Body of pancreas (tissue), 4 donors: ENCODE measurements at regions not wholly inside any gene's neighbourhood (a gene's known extent, or its start where the extent isn't known, plus 50 kb on each side); places are given as distances from the start of the nearest gene placed in this dataset.

Source experiments
- ATAC-seq: fragments of 150-250 bp; one replicate; pipeline ENCODE4 v1.9.1; 2016
- DNase-seq, 4 donors: peaks; one replicate each; pipeline ENCODE4 v3.0.0-alpha.2; 2019
- H3K27ac ChIP-seq, 4 donors: fragments of 200-600 bp; sonication (generic); 1 replicate in 3 of 4; 2 replicates in 1 of 4; pipeline versions ENCODE4 v1.5.1 to v1.6.1; 2016 to 2019; ENCODE audit warnings: mild to moderate bottlenecking in 1 of 4, mixed read lengths in 1 of 4, moderate library complexity in 1 of 4
- H3K27me3 ChIP-seq, 2 donors: fragments of 200-600 bp; sonication (generic); one replicate each; pipeline ENCODE4 v1.6.0; 2016; ENCODE audit warnings: mild to moderate bottlenecking in 1 of 2
- H3K36me3 ChIP-seq, 2 donors: fragments of 200-600 bp; sonication (generic); replicated peaks in 1 of 2; 2 replicates each; pipeline ENCODE4 v1.5.1; 2016; ENCODE audit warnings: low read depth in 2 of 2; ENCODE audit not compliant: insufficient read depth in 1 of 2
- H3K4me1 ChIP-seq: fragments of 200-600 bp; sonication (generic); one replicate; pipeline ENCODE4 v1.6.0; 2016
- H3K4me3 ChIP-seq, 2 donors: fragments of 200-600 bp; sonication (generic); 1 replicate in 1 of 2; 2 replicates in 1 of 2; pipeline ENCODE4 v1.5.1; 2016 to 2019
- H3K9me3 ChIP-seq, 3 donors: fragments of 200-600 bp; sonication (generic); 1 replicate in 2 of 3; 2 replicates in 1 of 3; pipeline ENCODE4 v1.5.1; 2016
- POLR2A ChIP-seq, 3 donors: fragments of 450-650 bp; IDR thresholded peaks; one replicate each; pipeline ENCODE4 v1.6.1; 2016; ENCODE audit warnings: antibody characterized with exemption in 3 of 3, mild to moderate bottlenecking in 2 of 3
- WGBS, 2 donors: methylation state at CpG; one replicate each; pipeline ENCODE4 v1.1.5; 2017; 5-methylcytosine and 5-hydroxymethylcytosine counted together
- intact Hi-C: fragments of 100-400 bp; cut with DNase I; formaldehyde crosslinking; loops from one replicate; pipeline ENCODE4 v1.15.1; 2023
- TF ChIP-seq, protein P1 (sequence below), 7 experiments: fragments of 450-650 bp in 4 of 7; fragments of 200-600 bp in 3 of 7; sonication (generic) in 3 of 7; IDR thresholded peaks; one replicate each; pipeline ENCODE4 v1.5.1; 2016 to 2019; ENCODE audit warnings: antibody characterized with exemption in 7 of 7

DNA sequence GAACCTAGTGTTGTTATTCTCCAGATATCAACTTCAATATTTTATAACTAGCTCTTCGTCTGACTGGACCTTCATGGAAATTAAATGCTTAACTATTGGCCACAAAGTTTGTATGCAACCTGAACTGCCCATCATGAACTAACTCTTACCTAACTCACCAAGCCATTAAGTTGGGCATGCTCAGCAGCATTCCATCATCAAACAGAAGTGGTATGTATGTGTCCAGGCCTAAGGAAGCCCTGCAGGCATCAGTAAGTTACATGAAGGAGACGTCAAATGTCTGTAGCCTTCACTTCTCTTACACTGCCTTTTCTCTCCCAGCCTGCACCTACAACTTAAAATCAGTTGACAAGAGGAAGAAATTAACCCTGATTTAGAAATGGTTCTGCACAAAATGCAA is 1639.2 kb upstream of the PABPC4L start:
- Histone ChIP-seq H3K27ac (no peak overlapping the region), H3K36me3 (no peaks in the 10 kb centered on the region), H3K4me1 (no peaks in the 10 kb centered on the region), H3K9me3 (no peaks in the 10 kb centered on the region), H3K4me3 (no peak overlapping the region), H3K27me3 (no peaks in the 10 kb centered on the region)
- intact Hi-C loops, result no loop called here
- 62 to 69% methylated on average over 2 of the region's 2 CpGs for WGBS, 2 donors
- DNase-seq (no peak), ATAC-seq (no peak)
- TF ChIP-seq POLR2A (IDR thresholded peaks at IDR 0.05), result no peak
- TF ChIP-seq, protein P1, sequence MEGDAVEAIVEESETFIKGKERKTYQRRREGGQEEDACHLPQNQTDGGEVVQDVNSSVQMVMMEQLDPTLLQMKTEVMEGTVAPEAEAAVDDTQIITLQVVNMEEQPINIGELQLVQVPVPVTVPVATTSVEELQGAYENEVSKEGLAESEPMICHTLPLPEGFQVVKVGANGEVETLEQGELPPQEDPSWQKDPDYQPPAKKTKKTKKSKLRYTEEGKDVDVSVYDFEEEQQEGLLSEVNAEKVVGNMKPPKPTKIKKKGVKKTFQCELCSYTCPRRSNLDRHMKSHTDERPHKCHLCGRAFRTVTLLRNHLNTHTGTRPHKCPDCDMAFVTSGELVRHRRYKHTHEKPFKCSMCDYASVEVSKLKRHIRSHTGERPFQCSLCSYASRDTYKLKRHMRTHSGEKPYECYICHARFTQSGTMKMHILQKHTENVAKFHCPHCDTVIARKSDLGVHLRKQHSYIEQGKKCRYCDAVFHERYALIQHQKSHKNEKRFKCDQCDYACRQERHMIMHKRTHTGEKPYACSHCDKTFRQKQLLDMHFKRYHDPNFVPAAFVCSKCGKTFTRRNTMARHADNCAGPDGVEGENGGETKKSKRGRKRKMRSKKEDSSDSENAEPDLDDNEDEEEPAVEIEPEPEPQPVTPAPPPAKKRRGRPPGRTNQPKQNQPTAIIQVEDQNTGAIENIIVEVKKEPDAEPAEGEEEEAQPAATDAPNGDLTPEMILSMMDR (IDR thresholded peaks at IDR 0.05), result no peak

DNA sequence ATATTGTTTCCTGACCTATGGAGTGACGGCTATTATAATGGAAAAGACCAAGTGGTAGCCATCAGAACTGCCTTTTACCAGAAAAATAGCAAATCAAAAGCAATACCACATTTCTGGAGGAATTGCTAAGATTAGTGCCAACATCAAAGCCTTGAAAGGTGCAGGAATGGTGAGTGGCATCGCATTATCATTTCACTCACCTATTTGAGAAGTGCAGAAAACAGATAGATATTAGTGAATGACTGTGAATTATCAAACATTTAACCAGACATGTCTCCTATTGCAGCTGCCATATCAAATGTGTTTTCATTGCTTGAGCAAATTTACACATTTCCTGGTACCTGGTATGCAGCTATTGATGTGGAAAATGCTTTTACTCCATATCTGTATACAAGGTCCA is 1638.1 kb upstream of the PABPC4L start:
- TF ChIP-seq, protein P1 (IDR thresholded peaks at IDR 0.05), result no peak
- TF ChIP-seq POLR2A (IDR thresholded peaks at IDR 0.05), result no peak
- 72 to 73% methylated on average over 2 of the region's 2 CpGs for WGBS, 2 donors
- intact Hi-C loops, result no loop called here

DNA sequence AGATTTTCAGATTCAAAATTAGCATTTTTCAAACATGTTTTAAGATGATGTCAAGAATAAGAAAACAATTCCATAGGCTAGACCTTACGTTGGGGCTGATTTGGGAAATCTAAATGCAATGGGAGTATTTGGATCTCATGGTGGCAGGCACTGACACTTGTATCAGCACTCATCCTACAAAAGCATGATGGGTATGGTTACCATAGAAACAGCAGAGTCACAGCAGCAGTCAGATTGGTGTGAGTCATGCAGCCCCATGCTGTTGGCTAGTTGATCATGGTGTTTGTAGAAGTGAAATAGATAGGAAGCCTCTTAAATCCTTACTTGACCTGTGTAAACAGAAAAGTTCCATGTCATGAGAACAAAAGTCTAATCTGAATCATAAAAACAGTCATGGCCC is 1637.3 kb upstream of the PABPC4L start:
- DNase-seq (no peak), ATAC-seq (no peak)
- intact Hi-C loops, result no loop called here
- TF ChIP-seq, protein P1 (IDR thresholded peaks at IDR 0.05), result no peak
- TF ChIP-seq POLR2A (IDR thresholded peaks at IDR 0.05), result no peak
- Histone ChIP-seq H3K9me3 (no peaks in the 10 kb centered on the region), H3K4me3 (no peak overlapping the region), H3K36me3 (no peaks in the 10 kb centered on the region), H3K27ac (no peak overlapping the region), H3K27me3 (no peaks in the 10 kb centered on the region), H3K4me1 (no peaks in the 10 kb centered on the region)
- WGBS, 2 donors, result 64 to 66% methylated on average over 1 of the region's 1 CpG

More for the DNA sequence above, 1638.1 kb upstream of the PABPC4L start:
- Histone ChIP-seq H3K36me3 (no peaks in the 10 kb centered on the region), H3K9me3 (no peaks in the 10 kb centered on the region), H3K27me3 (no peaks in the 10 kb centered on the region), H3K4me3 (no peak overlapping the region), H3K27ac (no peak overlapping the region), H3K4me1 (no peaks in the 10 kb centered on the region)
- no peak for ATAC-seq
- no peak for DNase-seq

DNA sequence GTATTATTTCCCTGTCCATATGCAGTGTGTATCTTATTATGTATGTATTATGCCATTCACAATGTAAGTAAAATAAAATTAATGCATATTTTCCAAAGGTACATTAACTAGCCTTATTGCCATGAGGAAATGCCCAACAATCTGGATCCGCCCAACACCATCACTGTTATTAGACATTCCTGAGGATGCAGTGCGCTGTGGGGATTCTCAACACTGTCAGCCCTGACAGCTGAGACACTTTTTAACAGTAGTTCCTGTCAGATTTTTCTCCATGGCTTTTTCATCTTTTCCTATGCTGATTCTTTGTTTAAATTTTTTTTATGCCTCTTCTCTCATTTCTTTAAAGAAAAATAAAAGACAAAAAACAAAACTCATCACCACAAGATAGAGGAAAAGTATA is 1632.9 kb upstream of the PABPC4L start:
- intact Hi-C loops, result no loop called here
- Histone ChIP-seq H3K9me3 (no peaks in the 10 kb centered on the region), H3K27ac (no peak overlapping the region), H3K4me1 (no peaks in the 10 kb centered on the region), H3K27me3 (no peaks in the 10 kb centered on the region), H3K36me3 (no peaks in the 10 kb centered on the region), H3K4me3 (no peak overlapping the region)
- ATAC-seq, result no peak
- TF ChIP-seq, protein P1 (IDR thresholded peaks at IDR 0.05), result no peak
- TF ChIP-seq POLR2A (IDR thresholded peaks at IDR 0.05), result no peak
- DNase-seq, result no peak
- WGBS, 2 donors, result 71% methylated on average over 2 of the region's 2 CpGs

DNA sequence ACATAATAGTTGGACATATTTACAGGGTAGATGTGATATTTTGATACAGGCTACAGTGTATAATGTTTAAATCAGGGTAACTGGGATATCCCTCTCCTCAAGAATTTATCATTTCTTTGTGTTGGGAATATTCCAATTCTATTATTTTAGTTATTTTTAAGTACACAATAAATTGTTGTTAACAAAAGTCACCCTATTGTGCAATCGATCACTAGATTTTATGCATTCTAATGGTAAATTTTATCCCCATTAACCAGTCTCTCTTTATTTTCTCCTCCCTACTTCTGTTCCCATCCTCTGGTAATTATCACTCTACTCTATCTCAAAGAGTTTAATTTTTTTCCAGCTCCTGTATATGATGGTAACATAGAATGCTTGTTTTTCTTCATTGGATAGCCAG is 1631.9 kb upstream of the PABPC4L start:
- H3K4me1 ChIP-seq, result no peaks in the 10 kb centered on the region
- no peak for ATAC-seq
- H3K36me3 ChIP-seq, result no peaks in the 10 kb centered on the region
- no peaks in the 10 kb centered on the region for H3K27me3 ChIP-seq
- 39 to 55% methylated on average over 1 of the region's 1 CpG for WGBS, 2 donors
- no peak overlapping the region for H3K4me3 ChIP-seq
- intact Hi-C loops, result no loop called here
- TF ChIP-seq, protein P1 (IDR thresholded peaks at IDR 0.05), result no peak
- no peak for TF ChIP-seq POLR2A (IDR thresholded peaks at IDR 0.05)
- no peaks in the 10 kb centered on the region for H3K9me3 ChIP-seq
- no peak for DNase-seq
- no peak overlapping the region for H3K27ac ChIP-seq
